HG02981 (cell line): ENCODE measurements at regions not wholly inside any gene's neighbourhood (a gene's known extent, or its start where the extent isn't known, plus 50 kb on each side); places are given as distances from the start of the nearest gene placed in this dataset.

ENCODE experiments used
- ATAC-seq: cut with Tn5 transposase; IDR thresholded peaks from one replicate; pipeline ENCODE4 v1.9.1; 2021; ENCODE audit warnings: mild to moderate bottlenecking, moderate library complexity; ENCODE audit not compliant: unreplicated experiment

- ATAC-seq = no peak
These were observed 156.8 kb downstream of the NXNL2 start for GRCh38 chr9:88691811-88692210.

GRCh38 chr9:88692827-88693226, 157.8 kb downstream of the NXNL2 start:
- no peak for ATAC-seq

- no peak for ATAC-seq
These were observed 159.6 kb downstream of the NXNL2 start for GRCh38 chr9:88694625-88695024.

- ATAC-seq = no peak
These were observed 161.5 kb downstream of the NXNL2 start for GRCh38 chr9:88696501-88696900.

GRCh38 chr9:88697764-88698432, 162.9 kb downstream of the NXNL2 start:
- no peak for ATAC-seq

- ATAC-seq = no peak
These were observed 168.0 kb downstream of the NXNL2 start for GRCh38 chr9:88702985-88703384.

GRCh38 chr9:88706193-88707113, 171.5 kb downstream of the NXNL2 start:
- ATAC-seq = no peak

GRCh38 chr9:88710449-88710848, 175.5 kb downstream of the NXNL2 start:
- ATAC-seq = no peak

- ATAC-seq = no peak
These were observed 176.7 kb downstream of the NXNL2 start for GRCh38 chr9:88711719-88712118.

GRCh38 chr9:88712484-88712883, 177.5 kb downstream of the NXNL2 start:
- no peak for ATAC-seq

- no peak for ATAC-seq
These were observed 178.0 kb downstream of the NXNL2 start for GRCh38 chr9:88713010-88713409.

- ATAC-seq = no peak
These were observed 181.8 kb downstream of the NXNL2 start for GRCh38 chr9:88716596-88717290.

GRCh38 chr9:88721025-88721424, 186.0 kb downstream of the NXNL2 start:
- no peak for ATAC-seq

- no peak for ATAC-seq
These were observed 186.7 kb downstream of the NXNL2 start for GRCh38 chr9:88721495-88722279.

- ATAC-seq = no peak
These were observed 187.8 kb downstream of the NXNL2 start for GRCh38 chr9:88722753-88723152.

- ATAC-seq = no peak
These were observed 188.8 kb downstream of the NXNL2 start for GRCh38 chr9:88723751-88724150.

GRCh38 chr9:88724331-88724730, 189.4 kb downstream of the NXNL2 start:
- no peak for ATAC-seq

- ATAC-seq = no peak
These were observed 190.5 kb downstream of the NXNL2 start for GRCh38 chr9:88725300-88726019.

- no peak for ATAC-seq
These were observed 191.8 kb downstream of the NXNL2 start for GRCh38 chr9:88726803-88727202.

GRCh38 chr9:88730780-88731179, 195.8 kb downstream of the NXNL2 start:
- ATAC-seq = no peak
